DOHH2 (cell line): ENCODE measurements at regions not wholly inside any gene's neighbourhood (a gene's known extent, or its start where the extent isn't known, plus 50 kb on each side); places are given as distances from the start of the nearest gene placed in this dataset.

Experiments used
- EZH2phosphoT487 ChIP-seq: fragments of 200-600 bp; sonication (generic); IDR thresholded peaks from 2 replicates; pipeline ENCODE4 v1.6.1; 2017; ENCODE audit warnings: borderline replicate concordance, mild to moderate bottlenecking, antibody characterized with exemption, low read length, moderate library complexity, mixed read lengths
- TF ChIP-seq, protein P1 (sequence below): fragments of 200-600 bp; sonication (generic); IDR thresholded peaks from one replicate; pipeline ENCODE4 v1.5.1; 2014; ENCODE audit warnings: antibody characterized with exemption, mild to moderate bottlenecking, low read depth, low read length; ENCODE audit not compliant: poor library complexity, severe bottlenecking

DNA sequence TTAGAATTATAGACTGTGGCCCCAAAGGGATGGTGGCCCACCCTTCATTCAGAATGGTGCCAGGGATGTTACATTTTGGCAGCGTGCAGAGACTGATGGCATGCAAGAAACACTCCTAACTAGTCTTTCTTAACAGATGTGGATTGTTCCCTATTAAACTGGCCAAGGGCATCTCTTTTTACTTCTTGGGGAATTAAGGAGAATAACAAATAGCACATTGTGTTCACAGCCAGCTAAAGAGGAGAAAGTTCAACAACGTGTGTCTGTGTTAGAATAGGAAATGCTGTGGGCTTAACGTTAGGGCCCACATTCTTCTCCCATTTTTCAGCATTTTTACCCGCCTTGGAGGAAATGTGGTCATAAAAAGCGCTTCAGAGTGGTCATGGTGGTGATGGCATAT is 404.8 kb downstream of the CDH2 start:
- TF ChIP-seq, protein P1, sequence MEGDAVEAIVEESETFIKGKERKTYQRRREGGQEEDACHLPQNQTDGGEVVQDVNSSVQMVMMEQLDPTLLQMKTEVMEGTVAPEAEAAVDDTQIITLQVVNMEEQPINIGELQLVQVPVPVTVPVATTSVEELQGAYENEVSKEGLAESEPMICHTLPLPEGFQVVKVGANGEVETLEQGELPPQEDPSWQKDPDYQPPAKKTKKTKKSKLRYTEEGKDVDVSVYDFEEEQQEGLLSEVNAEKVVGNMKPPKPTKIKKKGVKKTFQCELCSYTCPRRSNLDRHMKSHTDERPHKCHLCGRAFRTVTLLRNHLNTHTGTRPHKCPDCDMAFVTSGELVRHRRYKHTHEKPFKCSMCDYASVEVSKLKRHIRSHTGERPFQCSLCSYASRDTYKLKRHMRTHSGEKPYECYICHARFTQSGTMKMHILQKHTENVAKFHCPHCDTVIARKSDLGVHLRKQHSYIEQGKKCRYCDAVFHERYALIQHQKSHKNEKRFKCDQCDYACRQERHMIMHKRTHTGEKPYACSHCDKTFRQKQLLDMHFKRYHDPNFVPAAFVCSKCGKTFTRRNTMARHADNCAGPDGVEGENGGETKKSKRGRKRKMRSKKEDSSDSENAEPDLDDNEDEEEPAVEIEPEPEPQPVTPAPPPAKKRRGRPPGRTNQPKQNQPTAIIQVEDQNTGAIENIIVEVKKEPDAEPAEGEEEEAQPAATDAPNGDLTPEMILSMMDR, result no peak
- no peak for TF ChIP-seq EZH2phosphoT487
